22Rv1 (cell line): ENCODE measurements at regions not wholly inside any gene's neighbourhood (a gene's known extent, or its start where the extent isn't known, plus 50 kb on each side); places are given as distances from the start of the nearest gene placed in this dataset.

ENCODE experiments used
- H3K27ac ChIP-seq: fragments of 450-650 bp; 2 replicates; pipeline ENCODE4 v1.5.1; 2017
- CTCF ChIP-seq: fragments of 450-650 bp; IDR thresholded peaks from 2 replicates; pipeline ENCODE4 v1.5.1; 2017; ENCODE audit warnings: mild to moderate bottlenecking
- ZFX ChIP-seq: fragments of 450-650 bp; IDR thresholded peaks from 2 replicates; pipeline ENCODE4 v1.6.1; 2017; ENCODE audit warnings: antibody characterized with exemption, borderline replicate concordance

GRCh38 chr3:117553461-117553860 is 843.9 kb downstream of the TUSC7 start:
- TF ChIP-seq CTCF: no peak
- no peak for TF ChIP-seq ZFX

DNA sequence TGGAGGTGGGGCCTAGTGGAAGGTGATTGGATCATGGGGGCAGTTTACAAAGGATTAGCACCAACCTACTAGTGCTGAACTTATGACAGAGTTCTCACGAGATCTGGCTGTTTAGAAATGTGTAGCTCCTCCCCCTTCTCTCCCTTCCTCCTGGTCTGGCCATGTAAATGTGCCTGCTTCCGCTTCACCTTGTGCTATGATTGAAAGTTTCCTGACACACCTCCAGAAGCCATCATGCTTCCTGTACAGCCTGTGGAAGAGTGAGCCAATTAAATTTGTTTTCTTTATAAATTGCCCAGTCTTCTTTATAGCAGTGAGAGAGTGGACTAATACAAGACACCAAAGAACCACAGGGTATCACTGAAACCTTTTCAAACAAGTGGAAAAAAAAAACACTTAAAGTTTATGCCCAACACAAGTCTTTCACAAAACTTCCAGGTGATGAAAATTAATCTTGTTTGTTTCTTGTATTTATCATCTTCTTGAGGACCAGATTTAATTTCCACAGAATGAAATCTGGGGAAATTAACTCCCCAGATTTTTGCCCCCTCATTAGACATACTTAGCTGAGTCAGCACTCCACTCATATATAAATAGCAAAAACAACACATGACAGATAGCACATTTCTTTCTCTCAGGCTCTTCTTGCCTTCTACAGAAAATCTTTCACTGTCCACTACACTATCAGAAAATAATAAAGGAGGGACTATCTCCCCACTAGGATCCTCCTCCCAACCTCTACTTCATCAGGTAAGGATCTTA is 847.2 kb downstream of the TUSC7 start:
- H3K27ac ChIP-seq: no peak overlapping the region
- no peak for TF ChIP-seq ZFX
- no peak for TF ChIP-seq CTCF

More at GRCh38 chr3:117553461-117553860, 843.9 kb downstream of the TUSC7 start:
- H3K27ac ChIP-seq: no peak overlapping the region

GRCh38 chr3:117557464-117558090 is 848.0 kb downstream of the TUSC7 start:
- TF ChIP-seq ZFX: no peak
- TF ChIP-seq CTCF: no peak
- no peak overlapping the region for H3K27ac ChIP-seq

GRCh38 chr3:117558681-117559080 is 849.1 kb downstream of the TUSC7 start:
- no peak overlapping the region for H3K27ac ChIP-seq
- TF ChIP-seq CTCF (no peak), ZFX (no peak)

DNA sequence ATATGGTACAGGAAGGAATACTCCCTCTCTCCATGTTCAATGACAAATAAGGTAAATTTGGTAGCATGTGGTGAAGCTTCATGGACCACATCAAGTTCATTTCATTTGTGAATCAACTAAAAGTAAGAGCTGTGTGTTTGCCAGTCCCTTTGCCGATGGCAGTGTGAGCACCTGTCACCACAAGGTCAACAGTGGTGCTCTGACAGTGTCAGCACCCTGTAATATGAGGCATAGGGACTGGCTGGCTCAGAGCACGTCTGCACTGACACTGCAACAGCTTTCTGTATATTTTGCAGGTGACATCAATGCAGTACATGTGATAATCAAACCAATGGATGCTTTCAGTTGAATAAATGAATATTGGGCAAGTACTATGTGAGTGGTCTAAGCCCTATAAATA is 852.4 kb downstream of the TUSC7 start:
- TF ChIP-seq ZFX (no peak), CTCF (no peak)
- H3K27ac ChIP-seq: no peak overlapping the region

DNA sequence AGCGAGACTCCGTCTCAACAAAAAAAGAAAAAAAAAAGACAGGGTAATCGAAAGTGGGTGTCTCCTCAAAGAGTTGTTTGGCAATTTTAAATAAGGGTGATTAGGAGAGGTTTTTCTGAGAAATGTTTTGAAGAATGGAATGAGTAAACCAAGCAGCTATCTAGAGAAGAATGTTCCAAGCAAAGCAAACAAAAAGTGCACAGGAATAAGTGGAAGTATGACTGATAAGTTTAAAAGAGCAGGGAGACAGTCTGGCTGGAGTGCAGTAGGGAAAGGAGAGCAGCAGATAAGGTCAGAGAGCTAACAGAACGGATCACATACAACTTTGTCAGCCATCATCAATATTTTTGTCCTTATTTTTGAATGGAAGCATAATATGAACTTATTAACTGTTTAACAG is 853.5 kb downstream of the TUSC7 start:
- H3K27ac ChIP-seq: no peak overlapping the region
- no peak for TF ChIP-seq CTCF

- no peak overlapping the region for H3K27ac ChIP-seq
- TF ChIP-seq CTCF (no peak), ZFX (no peak)
These were observed 856.2 kb downstream of the TUSC7 start for GRCh38 chr3:117565777-117566176.
